K562 (cell line): ENCODE measurements at regions not wholly inside any gene's neighbourhood (a gene's known extent, or its start where the extent isn't known, plus 50 kb on each side); places are given as distances from the start of the nearest gene placed in this dataset.

Source experiments
- BMI1 ChIP-seq: fragments of 150-350 bp; IDR thresholded peaks from 2 replicates; pipeline ENCODE4 v1.6.1; 2014; ENCODE audit warnings: low read length
- CCAR2 ChIP-seq: fragments of 200-400 bp; formaldehyde crosslinking; IDR thresholded peaks from 2 replicates; pipeline ENCODE4 v1.6.1; 2017; ENCODE audit warnings: mild to moderate bottlenecking, low read depth, low read length
- FOSL1 ChIP-seq: fragments of 200-800 bp; sonication (Bioruptor generic); conservative IDR thresholded peaks from 2 replicates; pipeline ENCODE4 v1.6.1; 2016; ENCODE audit warnings: missing genetic modification characterization, missing compliant biosample characterization
- GABPA ChIP-seq: fragments of 200-800 bp; sonication (Bioruptor generic); conservative IDR thresholded peaks from 2 replicates; pipeline ENCODE4 v1.6.1; 2016; ENCODE audit warnings: low read depth, missing genetic modification characterization, missing compliant biosample characterization
- GATAD2B ChIP-seq: fragments of 450-650 bp; IDR thresholded peaks from 2 replicates; pipeline ENCODE4 v1.6.1; 2017; ENCODE audit warnings: mild to moderate bottlenecking, borderline replicate concordance
- PPARD ChIP-seq: fragments of 250-450 bp; sonication (Bioruptor Pico); IDR thresholded peaks from 2 replicates; pipeline ENCODE4 v1.8.0; 2022; ENCODE audit warnings: inconsistent platforms, mild to moderate bottlenecking, moderate library complexity
- PRMT5 ChIP-seq: sonication (generic); formaldehyde crosslinking; IDR thresholded peaks from 2 replicates; pipeline ENCODE4 v1.5.0; 2020; ENCODE audit warnings: missing genetic modification reagents
- SMARCA5 ChIP-seq: fragments of 450-650 bp; IDR thresholded peaks from 2 replicates; pipeline ENCODE4 v1.6.1; 2016
- SPI1 ChIP-seq: IDR thresholded peaks from 2 replicates; pipeline ENCODE4 v1.6.1; 2011; ENCODE audit warnings: low read depth, low read length, control low read depth, borderline replicate concordance
- SRF ChIP-seq, 2 experiments: fragments of 250-450, 450-650 bp in 1 of 2; sonication (Bioruptor Pico) in 1 of 2; sonication (generic) in 1 of 2; formaldehyde crosslinking; IDR thresholded peaks; 2 replicates each; pipeline versions ENCODE4 v1.5.0 to v1.5.1; 2020 to 2022; ENCODE audit warnings: mild to moderate bottlenecking in 1 of 2, missing genetic modification reagents in 1 of 2
- TAF7 ChIP-seq: fragments of 450-650 bp; IDR thresholded peaks from 2 replicates; pipeline ENCODE4 v1.6.1; 2016; ENCODE audit warnings: missing genetic modification characterization, missing compliant biosample characterization
- TAL1 ChIP-seq: fragments of 450-650 bp; IDR thresholded peaks from 2 replicates; pipeline ENCODE4 v1.6.1; 2016; ENCODE audit warnings: mild to moderate bottlenecking
- TOE1 ChIP-seq, 2 experiments: fragments of 450-650 bp in 1 of 2; sonication (generic) in 1 of 2; formaldehyde crosslinking in 1 of 2; IDR thresholded peaks; 2 replicates each; pipeline versions ENCODE4 v1.7.1 to v1.8.0; 2016 to 2022; ENCODE audit warnings: borderline replicate concordance in 2 of 2, mild to moderate bottlenecking in 2 of 2, antibody characterized with exemption in 1 of 2, inconsistent platforms in 1 of 2, low read depth in 1 of 2, missing genetic modification reagents in 1 of 2, moderate library complexity in 1 of 2
- ZFP30 ChIP-seq: fragments of 250-450 bp; sonication (Bioruptor Pico); IDR thresholded peaks from 2 replicates; pipeline ENCODE4 v1.8.0; 2022; ENCODE audit warnings: moderate library complexity, mild to moderate bottlenecking, inconsistent platforms, borderline replicate concordance
- ZKSCAN8 ChIP-seq: fragments of 200-800 bp; sonication (Bioruptor generic); IDR thresholded peaks from 2 replicates; pipeline ENCODE4 v1.6.1; 2016; ENCODE audit warnings: missing genetic modification characterization, missing compliant biosample characterization
- ZNF436 ChIP-seq: fragments of 250-450, 450-650 bp; sonication (Bioruptor Pico); formaldehyde crosslinking; IDR thresholded peaks from 2 replicates; pipeline ENCODE4 v1.7.0; 2020; ENCODE audit warnings: mild to moderate bottlenecking
- ZNF766 ChIP-seq: fragments of 200-800 bp; sonication (Bioruptor generic); conservative IDR thresholded peaks from 2 replicates; pipeline ENCODE4 v1.6.1; 2016; ENCODE audit warnings: missing genetic modification characterization, missing compliant biosample characterization
- ZSCAN29 ChIP-seq: fragments of 450-650 bp; IDR thresholded peaks from 2 replicates; pipeline ENCODE4 v1.6.1; 2017
- TF ChIP-seq, protein P1 (sequence below): IDR thresholded peaks from 2 replicates; pipeline ENCODE4 v1.6.1; 2011; ENCODE audit not compliant: insufficient read length; ENCODE audit errors: extremely low read depth
- TF ChIP-seq, protein P2 (sequence below): sonication (generic); formaldehyde crosslinking; IDR thresholded peaks from 2 replicates; pipeline ENCODE4 v1.8.1; 2023; ENCODE audit warnings: mild to moderate bottlenecking, missing genetic modification reagents
- TF ChIP-seq, protein P3 (sequence below): fragments of 450-650 bp; IDR thresholded peaks from 2 replicates; pipeline ENCODE4 v1.6.1; 2016; ENCODE audit warnings: low read depth, mild to moderate bottlenecking, moderate library complexity
- TF ChIP-seq, protein P4 (sequence below): sonication (generic); formaldehyde crosslinking; IDR thresholded peaks from 2 replicates; pipeline ENCODE4 v1.8.0; 2022; ENCODE audit warnings: missing genetic modification reagents, mild to moderate bottlenecking, borderline replicate concordance
- TF ChIP-seq, protein P5 (sequence below): sonication (generic); formaldehyde crosslinking; IDR thresholded peaks from 2 replicates; pipeline ENCODE4 v1.9.0; 2022; ENCODE audit warnings: mild to moderate bottlenecking, missing genetic modification reagents

DNA sequence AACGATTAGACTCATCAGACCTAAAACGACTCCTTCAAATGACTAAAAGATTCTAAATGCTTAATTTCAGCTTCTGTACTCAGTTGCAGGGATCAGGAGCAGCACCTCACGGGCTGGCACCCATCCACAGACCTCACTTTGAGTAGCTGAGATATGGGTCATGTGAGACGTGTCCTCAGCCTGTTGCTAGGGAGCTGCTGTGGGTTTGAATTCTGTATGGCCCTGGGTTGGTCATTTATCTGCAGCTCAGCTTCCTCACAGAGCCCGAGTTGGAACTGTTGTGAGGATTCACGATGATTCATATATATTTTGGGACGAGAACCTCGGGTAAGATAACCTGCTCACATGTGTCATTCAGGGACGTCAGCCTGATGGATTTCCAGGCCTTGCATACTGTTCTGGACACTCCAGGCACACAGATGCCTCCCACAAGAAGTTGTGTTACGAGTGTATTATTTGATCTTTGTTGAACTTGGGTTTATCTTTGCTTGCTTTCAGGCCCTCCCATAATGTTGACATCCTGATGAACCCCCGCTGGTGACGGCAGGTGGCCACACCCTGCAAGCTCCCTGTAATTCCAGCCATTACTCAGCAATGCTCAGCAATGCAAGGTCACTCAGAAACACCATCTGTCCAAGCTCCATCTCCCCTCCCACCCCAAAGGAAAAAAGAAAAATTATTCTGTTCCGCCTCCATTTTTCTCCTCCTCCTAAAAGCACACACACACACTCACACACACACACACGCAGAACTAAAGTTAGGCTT lies 137.6 kb downstream of the RBFOX3 start (continued):
- TF ChIP-seq, protein P1, sequence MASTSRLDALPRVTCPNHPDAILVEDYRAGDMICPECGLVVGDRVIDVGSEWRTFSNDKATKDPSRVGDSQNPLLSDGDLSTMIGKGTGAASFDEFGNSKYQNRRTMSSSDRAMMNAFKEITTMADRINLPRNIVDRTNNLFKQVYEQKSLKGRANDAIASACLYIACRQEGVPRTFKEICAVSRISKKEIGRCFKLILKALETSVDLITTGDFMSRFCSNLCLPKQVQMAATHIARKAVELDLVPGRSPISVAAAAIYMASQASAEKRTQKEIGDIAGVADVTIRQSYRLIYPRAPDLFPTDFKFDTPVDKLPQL = no peak
- no peak for TF ChIP-seq GATAD2B
- peak; percentile 46 for TF ChIP-seq TAL1
- TF ChIP-seq, protein P2, sequence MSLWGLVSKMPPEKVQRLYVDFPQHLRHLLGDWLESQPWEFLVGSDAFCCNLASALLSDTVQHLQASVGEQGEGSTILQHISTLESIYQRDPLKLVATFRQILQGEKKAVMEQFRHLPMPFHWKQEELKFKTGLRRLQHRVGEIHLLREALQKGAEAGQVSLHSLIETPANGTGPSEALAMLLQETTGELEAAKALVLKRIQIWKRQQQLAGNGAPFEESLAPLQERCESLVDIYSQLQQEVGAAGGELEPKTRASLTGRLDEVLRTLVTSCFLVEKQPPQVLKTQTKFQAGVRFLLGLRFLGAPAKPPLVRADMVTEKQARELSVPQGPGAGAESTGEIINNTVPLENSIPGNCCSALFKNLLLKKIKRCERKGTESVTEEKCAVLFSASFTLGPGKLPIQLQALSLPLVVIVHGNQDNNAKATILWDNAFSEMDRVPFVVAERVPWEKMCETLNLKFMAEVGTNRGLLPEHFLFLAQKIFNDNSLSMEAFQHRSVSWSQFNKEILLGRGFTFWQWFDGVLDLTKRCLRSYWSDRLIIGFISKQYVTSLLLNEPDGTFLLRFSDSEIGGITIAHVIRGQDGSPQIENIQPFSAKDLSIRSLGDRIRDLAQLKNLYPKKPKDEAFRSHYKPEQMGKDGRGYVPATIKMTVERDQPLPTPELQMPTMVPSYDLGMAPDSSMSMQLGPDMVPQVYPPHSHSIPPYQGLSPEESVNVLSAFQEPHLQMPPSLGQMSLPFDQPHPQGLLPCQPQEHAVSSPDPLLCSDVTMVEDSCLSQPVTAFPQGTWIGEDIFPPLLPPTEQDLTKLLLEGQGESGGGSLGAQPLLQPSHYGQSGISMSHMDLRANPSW (CRISPR knock-in tag) = no peak
- TF ChIP-seq SRF (CRISPR knock-in tag; IDR thresholded peaks at IDR 0.05) = 0 out of 4 replicates have a peak, but pooled peaks of 1 of the 2 experiments have one; percentile 30
- no peak for TF ChIP-seq PRMT5 (CRISPR knock-in tag)
- TF ChIP-seq, protein P3, sequence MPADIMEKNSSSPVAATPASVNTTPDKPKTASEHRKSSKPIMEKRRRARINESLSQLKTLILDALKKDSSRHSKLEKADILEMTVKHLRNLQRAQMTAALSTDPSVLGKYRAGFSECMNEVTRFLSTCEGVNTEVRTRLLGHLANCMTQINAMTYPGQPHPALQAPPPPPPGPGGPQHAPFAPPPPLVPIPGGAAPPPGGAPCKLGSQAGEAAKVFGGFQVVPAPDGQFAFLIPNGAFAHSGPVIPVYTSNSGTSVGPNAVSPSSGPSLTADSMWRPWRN = peak; percentile 39; the same call in 1 of the 2 replicates
- peak; percentile 48; the same call in 1 of the 2 replicates for TF ChIP-seq GABPA
- TF ChIP-seq SMARCA5 = peak; percentile 80; the same call in 1 of the 2 replicates
- no peak for TF ChIP-seq CCAR2
- peak; percentile 40; the same call in 1 of the 2 replicates for TF ChIP-seq ZNF766 (CRISPR knock-in tag)
- TF ChIP-seq PPARD (CRISPR knock-in tag) = no peak
- no peak; the same call in 1 of the 2 replicates for TF ChIP-seq ZKSCAN8 (CRISPR knock-in tag)
- TF ChIP-seq ZFP30 (CRISPR knock-in tag) = no peak
- peak; percentile 94 for TF ChIP-seq FOSL1 (tag)
- TF ChIP-seq, protein P4, sequence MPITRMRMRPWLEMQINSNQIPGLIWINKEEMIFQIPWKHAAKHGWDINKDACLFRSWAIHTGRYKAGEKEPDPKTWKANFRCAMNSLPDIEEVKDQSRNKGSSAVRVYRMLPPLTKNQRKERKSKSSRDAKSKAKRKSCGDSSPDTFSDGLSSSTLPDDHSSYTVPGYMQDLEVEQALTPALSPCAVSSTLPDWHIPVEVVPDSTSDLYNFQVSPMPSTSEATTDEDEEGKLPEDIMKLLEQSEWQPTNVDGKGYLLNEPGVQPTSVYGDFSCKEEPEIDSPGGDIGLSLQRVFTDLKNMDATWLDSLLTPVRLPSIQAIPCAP = no peak
- TF ChIP-seq ZNF436 (CRISPR knock-in tag) = no peak
- TF ChIP-seq, protein P5, sequence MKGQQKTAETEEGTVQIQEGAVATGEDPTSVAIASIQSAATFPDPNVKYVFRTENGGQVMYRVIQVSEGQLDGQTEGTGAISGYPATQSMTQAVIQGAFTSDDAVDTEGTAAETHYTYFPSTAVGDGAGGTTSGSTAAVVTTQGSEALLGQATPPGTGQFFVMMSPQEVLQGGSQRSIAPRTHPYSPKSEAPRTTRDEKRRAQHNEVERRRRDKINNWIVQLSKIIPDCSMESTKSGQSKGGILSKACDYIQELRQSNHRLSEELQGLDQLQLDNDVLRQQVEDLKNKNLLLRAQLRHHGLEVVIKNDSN (CRISPR knock-in tag) = 0 out of 2 replicates have a peak, but pooled peaks have one; percentile 24
- TF ChIP-seq SPI1 = no peak
- TF ChIP-seq TAF7 = no peak
- no peak for TF ChIP-seq ZSCAN29
- TF ChIP-seq TOE1 (IDR thresholded peaks at IDR 0.05; ENCODE audit: borderline replicate concordance) = 0 out of 2 replicates have a peak, but pooled peaks have one; percentile 15
- TF ChIP-seq TOE1 (CRISPR knock-in tag; IDR thresholded peaks at IDR 0.05; ENCODE audit: borderline replicate concordance, low read depth) = no peak
- TF ChIP-seq BMI1 = no peak
